ENCODE measurements at regions not wholly inside any gene's neighbourhood (a gene's known extent, or its start where the extent isn't known, plus 50 kb on each side); places are given as distances from the start of the nearest gene placed in this dataset.

DNA sequence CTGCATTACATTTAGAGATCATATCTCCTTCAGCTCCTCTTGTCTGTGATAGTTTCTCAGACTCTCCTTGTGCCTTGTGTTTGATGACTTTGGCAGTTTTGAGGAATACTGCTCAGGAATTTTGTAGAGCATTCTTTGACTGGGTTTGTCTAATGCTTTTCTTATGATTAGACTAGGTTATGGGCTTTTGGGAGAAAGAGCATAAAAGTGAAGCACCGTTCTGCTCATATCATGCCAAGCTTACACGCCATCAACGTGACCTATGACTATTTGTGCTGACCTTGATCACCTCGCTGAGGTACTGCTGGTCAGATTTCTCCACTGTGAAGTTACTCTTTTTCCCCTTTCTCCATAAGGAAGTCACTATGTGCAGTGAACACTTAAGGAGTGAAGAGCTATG, 256.0 kb downstream of the LY86 start:
- no peak for TF ChIP-seq TAF1 (IDR thresholded peaks at IDR 0.05; ENCODE audit: borderline replicate concordance, low read depth, low read length)
- TF ChIP-seq POLR2A (IDR thresholded peaks at IDR 0.05; ENCODE audit: low read depth, low read length) = no peak

Measured in GM12892 (cell line).